Neural crest cell (in vitro differentiated cells): ENCODE measurements at regions not wholly inside any gene's neighbourhood (a gene's known extent, or its start where the extent isn't known, plus 50 kb on each side); places are given as distances from the start of the nearest gene placed in this dataset.

Source experiments
- DNase-seq: peaks from one replicate; pipeline ENCODE4 v3.0.0; 2021; ENCODE audit warnings: low read depth, mixed read lengths, low spot score
- H3K27ac Mint-ChIP-seq: one replicate; pipeline ENCODE4 v1.8.0; 2021; ENCODE audit warnings: mild to moderate bottlenecking, mixed read lengths; ENCODE audit not compliant: unreplicated experiment
- H3K27me3 Mint-ChIP-seq: 2 replicates; pipeline ENCODE4 v1.8.0; 2021; ENCODE audit warnings: low read depth, mild to moderate bottlenecking, mixed read lengths
- H3K36me3 Mint-ChIP-seq: 2 replicates; pipeline ENCODE4 v1.8.0; 2021; ENCODE audit warnings: low read depth, mild to moderate bottlenecking, mixed read lengths
- H3K4me1 Mint-ChIP-seq: 2 replicates; pipeline ENCODE4 v1.8.0; 2021; ENCODE audit warnings: mixed read lengths
- H3K4me3 Mint-ChIP-seq: one replicate; pipeline ENCODE4 v1.8.0; 2021; ENCODE audit warnings: mild to moderate bottlenecking, mixed read lengths
- H3K9me3 Mint-ChIP-seq: 2 replicates; pipeline ENCODE4 v1.8.0; 2021; ENCODE audit warnings: mixed read lengths
- CTCF ChIP-seq: fragments of 200-600 bp; sonication (generic); conservative IDR thresholded peaks from 2 replicates; pipeline ENCODE4 v1.5.0; 2021; ENCODE audit warnings: antibody characterized with exemption, mild to moderate bottlenecking

- Mint-ChIP-seq H3K9me3 (no peaks in the 10 kb centered on the region), H3K36me3 (no peaks in the 10 kb centered on the region), H3K27me3 (peaks cover 2% of the 10 kb centered on the region), H3K4me3 (no peak overlapping the region), H3K4me1 (peaks cover 17% of the 10 kb centered on the region), H3K27ac (no peak overlapping the region)
- no peak for DNase-seq
- no peak for TF ChIP-seq CTCF
Measured at GRCh38 chr2:129777146-129777545, 202.3 kb upstream of the RAB6C start.

GRCh38 chr2:129777762-129778583, 201.5 kb upstream of the RAB6C start:
- TF ChIP-seq CTCF, result no peak
- no peak overlapping the region for H3K4me3 Mint-ChIP-seq
- no peak overlapping the region for H3K27ac Mint-ChIP-seq
- H3K36me3 Mint-ChIP-seq, result no peaks in the 10 kb centered on the region
- peaks cover 17% of the 10 kb centered on the region for H3K4me1 Mint-ChIP-seq
- peaks cover 2% of the 10 kb centered on the region for H3K27me3 Mint-ChIP-seq
- H3K9me3 Mint-ChIP-seq, result no peaks in the 10 kb centered on the region
- DNase-seq, result no peak

- no peak for DNase-seq
- Mint-ChIP-seq H3K4me3 (no peak overlapping the region), H3K27ac (no peak overlapping the region), H3K36me3 (no peaks in the 10 kb centered on the region), H3K27me3 (peaks cover 2% of the 10 kb centered on the region), H3K9me3 (no peaks in the 10 kb centered on the region), H3K4me1 (peaks cover 17% of the 10 kb centered on the region)
- TF ChIP-seq CTCF, result no peak
Measured at GRCh38 chr2:129778584-129778877, 200.9 kb upstream of the RAB6C start.

GRCh38 chr2:129779783-129780182, 199.7 kb upstream of the RAB6C start:
- Mint-ChIP-seq H3K27me3 (peaks cover 2% of the 10 kb centered on the region), H3K36me3 (no peaks in the 10 kb centered on the region), H3K4me3 (no peak overlapping the region), H3K9me3 (no peaks in the 10 kb centered on the region), H3K27ac (no peak overlapping the region), H3K4me1 (peaks cover 17% of the 10 kb centered on the region)
- no peak for DNase-seq
- TF ChIP-seq CTCF, result no peak

- no peak for DNase-seq
- H3K36me3 Mint-ChIP-seq, result no peaks in the 10 kb centered on the region
- H3K27ac Mint-ChIP-seq, result no peak overlapping the region
- peaks cover 2% of the 10 kb centered on the region for H3K27me3 Mint-ChIP-seq
- no peaks in the 10 kb centered on the region for H3K9me3 Mint-ChIP-seq
- no peak overlapping the region for H3K4me3 Mint-ChIP-seq
- TF ChIP-seq CTCF, result no peak
- peaks cover 17% of the 10 kb centered on the region for H3K4me1 Mint-ChIP-seq
Measured at GRCh38 chr2:129780316-129781270, 198.9 kb upstream of the RAB6C start.
